GM18867 (cell line): ENCODE measurements at regions not wholly inside any gene's neighbourhood (a gene's known extent, or its start where the extent isn't known, plus 50 kb on each side); places are given as distances from the start of the nearest gene placed in this dataset.
"Not testable (repeated sequence)": the region's sequence is repeated elsewhere in the genome, so short reads cannot be mapped to it uniquely, and the experiment has no call there.

Source experiments
- ATAC-seq: cut with Tn5 transposase; IDR thresholded peaks from one replicate; pipeline ENCODE4 v1.9.1; 2021; ENCODE audit warnings: mild to moderate bottlenecking, moderate library complexity; ENCODE audit not compliant: unreplicated experiment

DNA sequence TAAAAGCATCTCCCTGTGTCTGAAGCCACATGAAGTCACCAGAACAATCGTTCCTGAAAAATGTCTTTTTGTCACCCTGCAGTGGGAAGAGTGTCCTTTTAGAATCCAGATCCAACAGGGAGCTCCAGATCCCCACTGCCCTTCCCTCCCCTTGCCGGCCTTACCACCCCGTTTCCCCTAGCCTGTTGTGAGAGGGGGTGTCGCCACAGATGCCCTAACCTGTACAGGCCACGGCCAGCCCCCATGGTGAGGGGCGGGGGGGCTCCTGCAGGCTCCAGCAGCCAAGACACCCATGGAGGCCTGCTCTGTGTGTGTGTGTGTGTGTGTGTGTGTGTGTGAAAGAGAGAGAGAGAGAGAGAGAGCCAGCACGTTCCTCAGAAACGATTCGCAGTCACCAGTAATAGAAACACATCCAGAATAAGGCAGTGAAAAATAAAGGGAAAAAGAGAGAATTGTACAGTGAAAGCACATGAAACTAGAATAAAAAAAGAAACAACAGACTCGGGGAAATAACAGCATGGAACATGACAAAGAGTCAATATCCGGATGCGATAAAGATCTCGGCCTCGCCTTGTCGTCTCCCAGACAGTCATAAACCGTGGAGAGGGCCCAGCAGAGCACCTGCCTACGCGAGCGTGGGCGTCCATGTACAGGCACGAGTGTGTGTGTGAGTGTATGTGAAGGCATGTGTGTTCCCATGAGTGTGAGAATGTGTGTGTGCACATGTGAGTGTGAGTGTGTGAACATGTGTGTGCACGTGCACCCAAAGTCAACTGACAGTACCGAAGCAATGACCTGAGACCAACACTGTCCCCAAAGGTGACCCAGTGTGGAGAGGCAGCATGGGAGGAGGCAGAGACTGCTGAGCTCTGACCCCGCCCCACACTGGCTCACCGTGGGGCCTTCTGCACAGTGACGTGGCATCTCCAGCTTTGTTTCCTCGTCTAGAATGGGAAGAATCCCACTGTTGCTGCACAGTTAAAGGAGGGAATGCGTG is 303.8 kb downstream of the NPHP4 start:
- ATAC-seq: no peak

DNA sequence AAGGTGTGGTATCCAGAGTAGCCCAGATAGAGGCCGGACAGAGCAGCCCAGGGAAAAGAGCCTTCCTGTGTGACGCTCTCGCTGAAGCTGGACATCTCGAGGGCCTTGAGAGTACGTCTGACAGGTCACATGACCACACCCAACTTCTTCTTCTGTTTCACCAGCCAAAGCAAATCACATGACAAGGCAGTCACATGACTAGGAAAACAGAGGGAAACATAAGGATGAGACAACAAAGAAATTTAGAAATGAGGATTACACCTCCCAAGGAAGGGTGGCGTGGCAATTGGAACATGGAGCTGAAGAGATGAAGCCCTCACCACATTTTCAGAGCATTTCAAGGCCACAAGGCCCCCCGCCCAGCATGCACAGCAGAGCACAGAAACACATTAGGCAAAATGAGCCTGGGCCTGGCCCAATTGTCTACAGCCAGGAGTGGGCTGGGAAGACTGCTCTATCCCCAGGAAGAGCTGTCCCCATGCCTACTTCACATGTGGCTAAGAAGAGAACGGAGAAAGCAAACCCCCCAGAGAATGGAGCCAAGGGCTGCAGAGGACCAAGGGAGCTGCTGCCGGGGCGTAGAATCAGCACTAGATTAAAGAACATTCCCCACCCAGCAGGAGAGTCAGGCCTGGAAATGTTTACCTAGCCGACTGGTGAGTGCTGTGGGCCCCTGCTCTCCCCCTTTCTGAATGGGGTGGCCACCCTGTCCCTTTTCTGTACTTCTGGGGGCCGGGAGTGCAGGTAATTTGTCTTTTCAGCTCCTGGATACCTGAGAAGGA is 305.1 kb downstream of the NPHP4 start:
- no peak for ATAC-seq

DNA sequence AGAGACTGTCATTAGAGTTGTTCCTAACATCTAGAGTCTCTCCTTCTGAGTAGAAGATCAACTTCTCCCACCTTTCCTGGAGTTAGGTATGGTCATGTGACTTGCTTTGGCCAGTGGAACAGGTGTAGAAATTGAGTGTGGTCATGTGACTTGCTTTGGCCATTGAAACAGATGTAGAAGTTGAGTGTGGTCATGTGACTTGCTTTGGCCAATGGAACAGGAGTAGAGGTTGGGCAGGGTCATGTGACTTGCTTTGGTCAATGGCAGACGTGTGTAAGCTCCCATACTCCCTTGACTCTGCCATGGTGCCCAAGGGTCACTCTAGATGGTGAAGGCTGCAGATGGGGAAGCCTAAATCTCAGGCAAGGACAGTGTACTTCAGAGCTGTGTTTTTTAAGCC is 306.0 kb downstream of the NPHP4 start:
- no peak for ATAC-seq

DNA sequence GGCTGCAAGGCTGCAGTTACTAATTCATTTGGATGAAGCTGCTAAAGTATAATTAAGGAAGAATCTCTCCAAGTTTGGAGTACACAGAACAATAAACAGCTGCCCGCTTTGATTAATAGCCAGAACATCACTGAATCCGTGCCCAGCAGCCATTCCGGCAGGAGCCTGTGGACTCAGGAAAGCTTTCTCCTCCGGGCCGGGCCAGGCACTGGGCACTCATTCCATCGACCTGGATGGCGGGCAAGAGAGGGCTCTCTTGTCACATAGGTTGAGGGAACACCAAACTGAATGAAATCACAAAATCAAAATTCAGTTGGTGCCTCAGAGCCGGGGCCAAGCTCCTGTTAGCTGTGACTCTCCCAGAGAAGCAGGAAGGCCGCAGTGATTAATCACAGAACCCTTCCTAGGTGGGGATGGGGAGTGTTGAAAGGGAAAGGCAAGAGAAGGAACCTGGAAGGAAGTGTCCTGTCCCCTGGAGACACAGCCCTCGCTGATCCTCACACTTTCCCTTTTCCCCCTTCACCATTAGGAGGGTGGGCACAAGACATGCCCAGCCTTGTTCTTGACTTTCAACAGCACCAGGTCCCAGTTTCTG is 306.7 kb downstream of the NPHP4 start:
- ATAC-seq: no peak

DNA sequence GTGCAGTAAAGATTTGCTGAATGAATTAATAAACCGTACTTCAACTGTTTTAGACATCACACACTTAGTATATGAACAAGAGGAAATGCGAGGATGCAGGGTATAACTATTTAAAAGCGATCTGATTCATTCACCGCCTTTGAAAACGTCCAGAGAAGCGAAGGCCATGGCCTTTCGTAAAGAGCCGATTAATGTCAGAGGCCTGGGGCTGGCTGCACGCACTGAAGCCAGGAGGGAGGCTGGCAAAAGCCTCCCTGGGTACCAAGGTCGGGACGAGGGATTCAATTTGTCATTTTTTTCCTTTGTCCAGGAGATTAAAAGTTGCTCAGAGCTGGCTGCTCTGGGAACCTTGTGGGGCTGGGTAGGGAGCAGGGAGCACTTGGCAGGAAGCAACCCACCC is 307.4 kb downstream of the NPHP4 start:
- ATAC-seq: no peak

DNA sequence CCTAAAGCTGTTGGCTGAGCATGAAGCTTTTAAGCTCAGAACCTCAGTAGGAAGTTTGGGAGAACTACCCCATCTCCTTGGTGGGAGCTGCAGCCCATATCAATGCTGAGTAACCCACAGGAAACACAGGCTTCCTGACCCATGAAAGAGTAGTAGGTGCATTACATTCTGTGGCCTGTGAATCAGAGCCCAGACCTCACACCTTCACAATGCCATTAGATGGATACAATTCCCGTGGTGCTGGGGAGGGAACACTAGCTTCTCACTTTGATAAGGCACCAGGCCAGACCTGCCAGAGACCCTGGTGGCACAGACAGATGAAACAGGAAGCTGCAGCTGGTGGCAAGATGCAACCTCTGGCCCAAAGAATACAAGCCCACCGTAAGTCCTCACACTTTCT is 308.8 kb downstream of the NPHP4 start:
- ATAC-seq: no peak

DNA sequence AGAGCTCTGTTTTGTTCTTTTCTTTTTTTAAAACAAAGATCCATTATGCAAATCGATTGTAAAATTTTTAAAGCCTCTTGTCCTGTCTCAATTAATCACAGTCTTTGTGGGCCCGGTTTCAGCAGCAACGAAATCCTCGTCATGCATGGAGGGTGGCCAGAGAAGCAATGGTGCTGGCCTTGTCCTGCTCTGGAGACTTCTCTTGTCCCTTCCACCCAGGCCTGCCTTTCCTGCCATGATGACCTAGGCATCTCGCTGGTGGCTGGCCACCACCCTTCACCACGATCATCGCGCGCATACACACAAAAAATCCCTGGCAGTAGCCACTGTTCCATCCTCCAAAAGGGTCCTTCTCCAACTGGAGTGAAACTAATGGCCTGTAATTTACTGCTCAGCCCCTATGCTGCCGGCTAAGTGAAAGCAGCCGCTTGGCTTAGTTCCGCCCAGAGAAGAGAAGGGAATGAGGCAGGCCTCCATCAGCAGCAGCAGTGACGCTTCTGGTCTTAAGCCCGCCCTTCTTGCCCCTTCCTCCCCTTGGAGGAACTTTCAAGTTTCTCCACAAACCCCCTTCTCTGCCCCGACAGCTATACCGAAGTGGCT is 309.5 kb downstream of the NPHP4 start:
- no peak for ATAC-seq

DNA sequence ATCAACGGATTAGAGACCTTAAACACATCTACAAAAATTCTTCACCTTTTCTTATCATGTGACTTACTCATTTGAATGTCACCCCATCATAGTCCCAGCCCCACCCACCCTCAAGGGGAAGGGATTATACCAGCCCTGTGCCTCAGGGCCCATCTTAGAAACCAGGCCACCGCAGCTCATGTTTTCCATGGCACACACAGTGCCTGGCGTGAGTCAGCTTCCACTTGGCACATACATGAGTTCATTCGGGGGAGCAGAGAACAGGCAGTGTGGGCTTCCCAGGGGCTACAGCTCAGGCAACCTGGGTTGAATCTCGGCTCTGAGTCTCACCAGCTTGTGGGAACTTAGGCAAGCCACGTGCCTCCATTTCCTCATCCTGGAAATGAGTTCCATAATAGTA is 310.6 kb downstream of the NPHP4 start:
- no peak for ATAC-seq

DNA sequence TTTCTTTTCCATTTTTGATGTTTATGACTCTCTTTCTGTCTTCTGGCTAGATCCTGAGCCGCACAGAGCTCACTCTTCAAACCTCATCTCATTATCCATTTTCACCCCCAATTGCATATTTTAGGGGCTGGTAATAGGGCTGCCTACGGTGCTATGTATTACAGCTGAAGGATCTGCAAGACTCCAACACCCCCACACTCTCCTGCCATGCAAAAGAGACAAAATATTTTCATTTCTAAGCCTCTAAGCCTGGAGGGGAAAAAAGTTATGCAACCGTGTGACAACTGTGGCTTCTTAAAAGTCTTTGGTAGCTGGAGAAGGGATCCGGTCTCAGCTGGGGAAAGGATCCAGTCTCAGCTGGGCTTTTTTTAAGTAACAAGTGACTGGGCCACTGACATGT is 311.6 kb downstream of the NPHP4 start:
- ATAC-seq: no peak

DNA sequence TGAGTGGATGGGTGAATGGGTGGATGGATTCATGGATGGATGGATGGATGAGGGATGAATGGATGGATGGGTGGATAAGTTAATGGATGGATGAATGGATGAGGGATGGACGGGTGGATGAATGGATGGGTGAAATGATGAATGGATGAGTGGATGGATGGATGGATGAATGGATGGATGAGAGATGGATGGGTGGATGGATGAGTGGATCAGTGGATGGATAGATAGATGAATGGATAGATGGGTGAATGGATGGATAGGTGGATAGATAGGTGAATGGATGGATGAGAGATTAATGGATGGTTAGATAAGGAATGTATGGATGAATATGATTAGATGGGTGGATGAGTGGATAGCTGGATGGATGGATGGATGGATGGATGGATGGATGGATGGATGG is 313.5 kb downstream of the NPHP4 start:
- no peak for ATAC-seq

DNA sequence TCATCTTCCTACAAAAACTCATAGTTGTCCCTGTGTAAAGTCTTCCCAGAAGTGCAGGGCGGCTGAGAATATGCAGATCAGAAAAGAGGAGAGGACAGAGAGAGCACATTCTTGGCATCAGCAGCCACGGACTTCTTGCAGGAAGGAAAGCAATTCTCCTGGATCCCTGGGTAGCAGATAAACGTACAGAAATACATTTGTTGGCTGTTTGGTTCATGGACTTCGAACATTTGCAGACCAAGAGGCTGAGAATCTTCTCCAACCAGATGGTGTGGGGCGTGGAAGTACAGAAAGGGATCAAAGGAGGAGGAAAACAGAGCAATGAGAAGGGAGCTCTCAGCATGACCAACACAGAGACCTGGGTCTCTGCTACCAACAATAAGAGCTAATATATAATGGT is 319.9 kb downstream of the NPHP4 start:
- ATAC-seq: not testable (repeated sequence)

DNA sequence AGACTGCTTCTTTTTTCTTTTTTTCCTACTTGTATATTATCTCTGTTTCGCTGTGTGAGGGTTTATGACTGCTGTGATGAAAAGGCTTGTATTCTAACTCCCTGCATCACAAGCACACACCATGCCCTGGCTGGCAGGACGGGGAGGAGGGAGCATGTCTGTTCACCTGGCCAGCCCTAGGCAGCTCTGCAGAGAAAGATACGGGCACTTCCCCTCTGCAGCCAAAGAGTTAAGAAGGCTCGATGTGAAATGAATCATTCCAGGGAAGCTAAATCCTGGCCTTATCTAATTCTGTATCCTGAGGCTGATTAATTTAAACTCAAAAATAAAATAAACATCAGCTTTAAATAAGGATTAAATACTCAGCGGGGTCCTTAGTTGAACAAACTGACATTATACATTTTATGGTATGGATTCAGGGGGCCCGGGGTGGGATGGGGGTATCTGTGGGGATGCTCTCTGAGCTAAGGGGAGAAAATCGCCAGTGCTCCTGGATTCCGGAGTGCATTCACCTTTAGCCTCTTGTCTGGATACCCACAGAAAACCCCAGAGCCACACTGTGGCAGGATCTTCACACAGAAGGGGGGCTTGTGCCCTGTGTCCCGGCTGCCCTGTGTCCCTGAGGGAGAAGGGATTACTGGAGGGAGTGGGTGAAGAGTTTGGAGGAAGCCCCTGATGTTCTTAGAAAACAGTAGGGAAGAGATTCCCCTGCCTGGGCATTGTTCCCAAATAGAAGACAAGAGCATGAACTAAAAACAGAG is 321.5 kb downstream of the NPHP4 start:
- no peak for ATAC-seq

DNA sequence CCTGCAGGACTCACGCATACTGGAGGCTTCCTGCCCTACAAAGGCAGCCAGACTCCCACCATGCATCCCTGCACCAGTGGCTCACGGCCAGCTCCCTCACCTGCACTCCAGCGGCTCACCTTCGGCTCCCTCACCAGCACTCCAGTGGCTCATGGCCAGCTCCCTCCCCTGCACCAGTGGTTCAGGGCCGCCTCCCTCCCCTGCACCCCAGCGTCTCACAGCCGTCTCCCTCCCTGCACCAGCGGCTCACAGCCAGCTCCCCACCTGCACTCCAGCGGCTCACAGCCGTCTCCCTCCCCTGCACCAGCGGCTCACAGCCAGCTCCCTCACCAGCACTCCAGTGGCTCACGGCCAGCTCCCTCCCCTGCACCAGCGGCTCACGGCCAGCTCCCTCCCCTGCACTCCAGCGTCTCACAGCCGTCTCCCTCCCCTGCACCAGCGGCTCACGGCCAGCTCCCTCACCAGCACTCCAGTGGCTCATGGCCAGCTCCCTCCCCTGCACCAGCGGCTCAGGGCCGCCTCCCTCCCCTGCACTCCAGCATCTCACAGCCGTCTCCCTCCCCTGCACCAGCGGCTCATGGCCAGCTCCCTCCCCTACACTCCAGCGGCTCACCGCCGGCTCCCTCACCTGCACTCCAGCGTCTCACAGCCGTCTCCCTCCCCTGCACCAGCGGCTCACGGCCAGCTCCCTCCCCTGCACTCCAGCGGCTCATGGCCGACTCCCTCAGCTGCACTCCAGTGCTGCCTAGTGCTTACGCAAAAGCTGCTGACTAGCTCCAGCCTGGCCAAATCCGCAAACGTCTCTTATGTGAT is 324.5 kb downstream of the NPHP4 start:
- no peak for ATAC-seq

DNA sequence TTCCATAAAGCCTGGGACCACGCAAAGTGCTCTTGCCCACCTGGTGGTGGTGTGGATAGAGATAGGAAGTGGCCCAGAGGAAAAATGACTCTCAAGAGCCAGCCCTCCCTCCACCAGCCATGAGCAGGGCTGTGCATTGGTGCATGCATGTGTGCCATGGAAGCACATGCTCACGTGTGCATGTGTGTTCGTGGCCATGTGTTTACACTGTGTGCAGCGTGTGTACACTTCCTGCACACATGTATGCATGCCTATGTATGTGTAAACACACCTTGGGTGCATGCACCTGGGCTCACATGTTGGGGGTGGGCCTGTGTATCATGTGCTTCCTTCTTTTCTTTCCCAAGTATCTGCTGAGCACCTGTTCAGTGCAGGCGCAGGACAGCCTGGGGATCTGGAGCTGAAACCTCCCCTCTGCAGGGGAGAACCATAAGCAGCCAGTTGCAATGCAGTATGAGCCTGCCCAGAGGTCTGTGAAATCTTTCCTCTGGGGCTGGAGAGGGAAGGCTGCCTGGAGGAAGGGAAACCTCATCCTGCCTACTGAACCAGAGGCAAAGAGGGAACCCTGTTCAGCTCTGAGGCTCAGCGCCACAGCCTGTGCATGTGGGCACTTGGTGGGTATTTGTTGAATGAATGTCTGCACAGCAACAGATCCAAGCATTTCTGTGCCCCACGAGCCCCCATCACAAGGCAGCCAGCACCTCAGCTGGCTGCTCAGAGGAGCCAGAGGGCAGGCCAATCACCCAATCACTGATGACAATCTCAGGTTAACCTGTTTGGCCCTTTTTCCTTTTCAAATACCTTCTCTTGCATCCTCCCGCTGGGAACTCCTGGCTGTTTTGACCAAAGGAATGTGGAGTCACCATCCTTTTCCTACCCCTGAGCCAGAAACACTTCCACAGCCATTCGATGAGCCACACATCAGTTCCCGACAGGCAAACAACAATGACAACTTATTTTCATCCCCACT is 327.0 kb downstream of the NPHP4 start:
- no peak for ATAC-seq

DNA sequence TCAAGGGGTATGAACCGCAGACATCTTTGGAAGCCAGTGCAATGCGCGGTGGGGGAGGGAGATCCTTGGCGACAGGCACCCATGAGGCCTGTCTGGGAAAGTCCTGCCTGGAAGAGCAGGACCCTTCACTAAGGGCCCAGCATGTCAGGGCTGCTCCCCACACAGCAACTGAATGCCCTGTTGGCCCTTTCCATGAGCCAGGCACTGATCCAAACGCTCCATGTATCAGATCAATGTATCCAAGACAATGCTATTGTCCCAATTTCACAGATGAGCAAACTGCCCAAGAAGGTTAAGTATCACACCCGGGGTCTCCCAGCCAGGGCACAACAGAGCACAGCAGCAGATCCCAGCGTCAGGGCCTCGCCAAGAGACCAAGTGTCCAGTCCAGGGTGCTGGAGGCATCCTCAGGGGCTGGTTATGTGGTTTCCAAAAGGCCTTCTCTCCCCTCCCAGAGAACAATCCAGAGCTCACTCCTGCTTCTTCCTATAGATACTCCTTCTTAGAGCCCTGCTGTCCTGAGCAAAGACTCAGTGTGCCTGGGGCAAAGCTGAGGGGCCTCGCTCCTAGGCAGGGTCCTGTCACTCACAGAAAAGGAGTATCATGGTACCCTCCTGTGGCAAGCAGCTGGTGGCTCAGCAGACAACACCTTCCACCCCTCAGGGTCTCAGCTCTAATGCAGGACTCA is 328.0 kb downstream of the NPHP4 start:
- no peak for ATAC-seq

DNA sequence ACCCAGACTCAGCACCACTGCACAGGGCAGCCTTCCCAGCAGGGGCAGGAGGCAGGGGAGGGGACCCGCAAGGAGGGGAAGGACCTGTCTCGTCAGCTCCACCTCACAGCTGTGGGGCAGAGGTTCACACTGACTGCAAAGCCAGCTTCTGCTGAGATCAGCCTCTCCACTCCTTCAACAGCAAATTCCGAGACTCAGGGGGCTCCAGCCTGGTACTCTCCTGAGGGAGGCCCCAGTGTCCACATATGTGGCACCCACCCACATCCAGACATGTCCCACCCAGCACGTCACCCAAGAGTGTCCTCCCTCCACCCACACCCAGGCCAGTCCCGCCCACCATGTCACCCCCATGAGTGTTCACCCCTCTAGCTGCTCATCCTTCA is 329.5 kb downstream of the NPHP4 start:
- no peak for ATAC-seq

DNA sequence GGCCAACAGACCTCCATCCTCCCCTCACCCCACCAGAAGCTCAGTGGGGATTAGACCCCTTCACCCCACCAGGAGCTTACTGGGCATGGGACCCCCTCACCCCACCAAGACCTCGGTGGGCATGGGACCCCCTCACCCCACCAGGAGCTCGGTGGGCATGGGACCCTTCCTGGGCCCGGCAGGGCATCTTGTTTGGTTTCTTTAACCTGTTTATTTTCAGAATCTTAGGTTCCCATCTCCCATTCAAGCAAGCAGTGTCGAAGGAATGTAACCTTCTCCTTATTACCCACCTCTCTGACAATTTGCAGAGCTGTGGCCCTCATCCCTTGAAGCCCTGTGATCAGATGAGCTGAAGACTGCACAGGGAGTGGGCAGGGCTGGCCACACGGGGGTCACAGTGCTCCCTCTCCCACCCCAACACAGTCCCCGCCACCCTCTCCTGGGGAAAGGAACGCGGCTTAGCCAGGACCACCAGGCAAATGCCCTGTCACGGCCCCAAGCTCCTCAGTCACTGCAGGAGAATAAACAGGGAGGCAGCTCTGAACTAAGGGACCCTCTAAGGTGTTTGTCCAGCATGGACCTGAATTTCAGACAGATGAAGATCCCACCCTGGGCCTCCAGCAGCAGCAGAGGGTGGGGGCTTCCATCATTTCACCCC is 330.0 kb downstream of the NPHP4 start:
- ATAC-seq: no peak
